GM06990 (cell line): ENCODE measurements at regions not wholly inside any gene's neighbourhood (a gene's known extent, or its start where the extent isn't known, plus 50 kb on each side); places are given as distances from the start of the nearest gene placed in this dataset.

ENCODE experiments used
- DNase-seq: peaks from one replicate; pipeline ENCODE4 v3.0.0-alpha.2; 2011; ENCODE audit not compliant: insufficient read length; ENCODE audit errors: extremely low read depth
- H3K27me3 ChIP-seq: replicated peaks from 2 replicates; pipeline ENCODE4 v1.6.0; 2011; ENCODE audit warnings: low read length; ENCODE audit not compliant: control insufficient read depth, insufficient read depth
- H3K36me3 ChIP-seq: 2 replicates; pipeline ENCODE4 v1.5.1; 2011; ENCODE audit warnings: low read length; ENCODE audit not compliant: control insufficient read depth, insufficient read depth
- H3K4me3 ChIP-seq: replicated peaks from 2 replicates; pipeline ENCODE4 v1.5.1; 2011; ENCODE audit warnings: low read depth, mild to moderate bottlenecking, control low read depth, low read length
- TF ChIP-seq, protein P1 (sequence below): IDR thresholded peaks from 2 replicates; pipeline ENCODE4 v1.5.1; 2011; ENCODE audit warnings: low read length, control low read depth, mild to moderate bottlenecking, inconsistent platforms; ENCODE audit not compliant: insufficient read depth, poor library complexity, severe bottlenecking

DNA sequence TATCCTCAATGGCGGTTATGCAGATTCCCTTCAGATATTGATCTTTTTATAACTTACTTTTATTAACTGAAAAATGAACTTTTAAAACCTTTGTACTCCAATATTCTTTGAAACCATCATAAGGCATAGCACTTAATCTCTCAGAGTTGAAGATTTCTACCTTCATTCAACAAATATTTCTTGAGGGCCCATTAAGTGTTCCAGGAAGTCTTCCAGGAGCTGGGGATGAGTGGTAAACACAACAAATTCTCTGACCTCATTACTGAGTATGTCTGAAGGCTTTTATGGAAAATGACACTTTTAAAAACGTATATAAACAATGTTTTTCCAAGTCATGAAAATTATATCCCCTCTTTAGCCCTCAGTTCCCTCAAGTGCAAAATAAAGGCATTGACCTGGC, 575.3 kb upstream of the IL12A start:
- Histone ChIP-seq H3K4me3 (no peak overlapping the region), H3K27me3 (no peaks in the 10 kb centered on the region), H3K36me3 (no peaks in the 10 kb centered on the region)
- DNase-seq, result no peak
- TF ChIP-seq, protein P1, sequence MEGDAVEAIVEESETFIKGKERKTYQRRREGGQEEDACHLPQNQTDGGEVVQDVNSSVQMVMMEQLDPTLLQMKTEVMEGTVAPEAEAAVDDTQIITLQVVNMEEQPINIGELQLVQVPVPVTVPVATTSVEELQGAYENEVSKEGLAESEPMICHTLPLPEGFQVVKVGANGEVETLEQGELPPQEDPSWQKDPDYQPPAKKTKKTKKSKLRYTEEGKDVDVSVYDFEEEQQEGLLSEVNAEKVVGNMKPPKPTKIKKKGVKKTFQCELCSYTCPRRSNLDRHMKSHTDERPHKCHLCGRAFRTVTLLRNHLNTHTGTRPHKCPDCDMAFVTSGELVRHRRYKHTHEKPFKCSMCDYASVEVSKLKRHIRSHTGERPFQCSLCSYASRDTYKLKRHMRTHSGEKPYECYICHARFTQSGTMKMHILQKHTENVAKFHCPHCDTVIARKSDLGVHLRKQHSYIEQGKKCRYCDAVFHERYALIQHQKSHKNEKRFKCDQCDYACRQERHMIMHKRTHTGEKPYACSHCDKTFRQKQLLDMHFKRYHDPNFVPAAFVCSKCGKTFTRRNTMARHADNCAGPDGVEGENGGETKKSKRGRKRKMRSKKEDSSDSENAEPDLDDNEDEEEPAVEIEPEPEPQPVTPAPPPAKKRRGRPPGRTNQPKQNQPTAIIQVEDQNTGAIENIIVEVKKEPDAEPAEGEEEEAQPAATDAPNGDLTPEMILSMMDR, result no peak

DNA sequence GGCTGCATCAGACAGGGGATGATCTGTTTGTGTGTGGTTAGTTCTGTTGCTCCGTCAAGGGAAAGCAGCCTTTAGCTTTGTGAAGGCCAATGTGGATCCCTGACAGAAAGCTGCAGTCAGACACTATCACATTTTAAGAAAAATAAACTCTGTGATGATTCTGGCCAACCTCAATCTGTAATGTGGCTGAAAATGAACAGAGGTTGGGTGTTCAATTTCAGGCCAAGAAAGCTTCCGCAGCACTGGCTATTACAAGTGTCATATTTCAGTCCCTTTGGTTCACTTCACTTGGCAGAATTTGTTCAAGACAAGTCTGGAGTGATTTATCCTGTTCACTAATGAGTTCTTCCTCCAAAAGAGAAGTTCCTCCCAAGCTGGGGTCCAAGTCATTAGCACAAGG, 571.8 kb upstream of the IL12A start:
- Histone ChIP-seq H3K4me3 (no peak overlapping the region), H3K36me3 (no peaks in the 10 kb centered on the region), H3K27me3 (no peaks in the 10 kb centered on the region)
- TF ChIP-seq, protein P1, result no peak
- no peak for DNase-seq

DNA sequence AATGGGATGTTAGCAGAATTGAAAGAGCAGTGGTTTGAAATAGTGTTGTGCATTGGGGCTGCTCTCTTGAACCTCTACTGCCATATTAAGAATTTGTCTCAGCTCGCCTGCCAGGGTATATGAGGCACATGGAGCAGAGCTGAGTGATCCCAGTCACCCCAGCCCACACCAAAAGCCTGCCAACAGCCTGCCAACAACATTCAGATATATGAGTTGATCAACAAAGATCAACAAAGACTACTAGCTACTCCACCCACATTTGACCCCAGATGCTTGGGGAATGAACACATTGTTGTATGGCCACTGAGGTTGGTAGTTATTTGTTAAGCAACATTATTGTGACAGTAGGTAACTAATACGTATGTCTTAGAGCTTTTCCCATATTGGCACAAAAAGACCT, 570.9 kb upstream of the IL12A start:
- no peak for DNase-seq
- TF ChIP-seq, protein P1, result no peak
- Histone ChIP-seq H3K27me3 (no peaks in the 10 kb centered on the region), H3K4me3 (no peak overlapping the region), H3K36me3 (no peaks in the 10 kb centered on the region)

DNA sequence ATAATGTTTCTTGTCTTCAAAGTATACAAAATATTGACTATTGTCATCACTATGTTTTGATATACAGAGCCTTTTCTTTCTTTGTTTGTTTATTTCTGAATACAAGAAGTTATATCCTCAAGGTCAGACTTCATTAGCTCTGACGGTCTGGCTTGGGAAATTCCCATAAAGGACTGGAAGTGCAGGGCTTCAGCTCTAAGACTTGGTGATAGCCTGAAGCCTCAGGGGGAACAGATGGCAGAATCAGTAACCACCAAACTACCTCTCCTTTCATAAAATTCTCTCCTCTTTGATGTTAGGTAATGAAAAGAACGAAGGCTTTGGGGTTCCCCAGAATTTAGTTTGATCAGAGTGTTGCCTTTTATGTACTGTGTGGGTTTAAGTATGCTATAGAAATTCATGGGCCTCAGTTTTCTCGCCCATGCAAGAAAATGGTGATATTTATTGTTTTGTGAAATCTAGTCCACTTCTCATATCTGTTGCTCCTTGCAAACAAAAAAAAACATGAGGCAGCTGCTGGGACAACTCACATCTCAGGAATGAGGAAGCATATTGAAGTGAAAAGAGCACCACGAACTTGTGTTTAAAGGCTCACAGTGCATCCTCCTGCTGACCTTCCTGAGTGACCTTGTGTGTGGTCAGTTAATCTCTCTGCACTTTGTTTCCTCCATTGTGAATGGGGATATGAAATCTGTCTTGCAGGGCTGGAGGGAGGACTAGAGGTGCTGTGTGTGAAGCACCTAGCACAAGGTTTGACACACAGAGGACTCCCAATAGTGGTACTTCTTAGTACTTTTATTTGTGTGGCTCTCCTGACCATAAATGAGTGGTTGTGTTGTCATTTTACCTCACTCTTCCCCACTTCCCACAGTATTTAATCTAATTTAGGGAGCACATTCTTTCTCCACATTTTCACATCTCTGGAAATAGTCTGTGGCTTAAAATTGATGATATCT, 569.8 kb upstream of the IL12A start:
- no peak overlapping the region for H3K4me3 ChIP-seq
- H3K36me3 ChIP-seq, result no peaks in the 10 kb centered on the region
- TF ChIP-seq, protein P1, result no peak
- DNase-seq, result no peak
- H3K27me3 ChIP-seq, result no peaks in the 10 kb centered on the region

DNA sequence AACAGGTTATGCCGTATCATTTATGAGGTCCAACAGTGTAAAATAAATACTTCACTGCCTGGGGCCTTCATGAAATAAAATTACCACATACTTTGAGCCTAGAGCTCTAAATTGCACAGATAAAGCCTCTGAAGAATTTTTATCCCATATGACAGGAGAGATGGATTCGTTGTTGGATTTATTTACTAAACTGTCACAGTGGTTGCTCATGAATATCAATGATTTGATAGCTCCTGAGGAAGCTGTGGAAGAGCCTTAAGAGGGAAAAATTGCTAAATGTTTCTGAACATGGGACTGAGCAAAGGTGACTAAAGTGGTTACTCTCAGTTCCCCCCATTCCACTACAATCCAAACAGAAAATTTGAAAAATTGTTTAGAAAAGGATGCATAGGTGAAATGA, 558.9 kb upstream of the IL12A start:
- TF ChIP-seq, protein P1, result no peak
- DNase-seq, result no peak
- Histone ChIP-seq H3K36me3 (no peaks in the 10 kb centered on the region), H3K4me3 (no peak overlapping the region), H3K27me3 (no peaks in the 10 kb centered on the region)
